ENCODE measurements at regions not wholly inside any gene's neighbourhood (a gene's known extent, or its start where the extent isn't known, plus 50 kb on each side); places are given as distances from the start of the nearest gene placed in this dataset.

- DNase-seq (ENCODE audit: low spot score) = no peak
Observed at GRCh38 chr11:109350091-109350490, 71.9 kb upstream of the C11orf87 start.

- no peak for DNase-seq (ENCODE audit: low spot score)
Observed at GRCh38 chr11:109362059-109362458, 59.9 kb upstream of the C11orf87 start.

- no peak for DNase-seq (ENCODE audit: low spot score)
Observed at GRCh38 chr11:109363682-109364081, 58.3 kb upstream of the C11orf87 start.

GRCh38 chr11:109364851-109365250 is 57.1 kb upstream of the C11orf87 start:
- DNase-seq (ENCODE audit: low spot score) = no peak

GRCh38 chr11:109371444-109372176 is 50.4 kb upstream of the C11orf87 start:
- no peak for DNase-seq (ENCODE audit: low spot score)
